CD14-positive monocyte (primary cell): ENCODE measurements at regions not wholly inside any gene's neighbourhood (a gene's known extent, or its start where the extent isn't known, plus 50 kb on each side); places are given as distances from the start of the nearest gene placed in this dataset.

Source experiments
- DNase-seq, 3 donors: peaks; one replicate each; pipeline ENCODE4 v3.0.0-alpha.2; 2011 to 2022
- H2AFZ ChIP-seq: 2 replicates; pipeline ENCODE4 v1.6.0; 2012; ENCODE audit warnings: mild to moderate bottlenecking, low read depth, low read length, inconsistent platforms; ENCODE audit not compliant: insufficient read depth, poor library complexity, severe bottlenecking
- H3K27ac ChIP-seq, 2 donors: 1 replicate in 1 of 2; 2 replicates in 1 of 2; pipeline ENCODE4 v1.5.1; 2012 to 2013; ENCODE audit warnings: low read length in 2 of 2, control low read depth in 1 of 2, inconsistent platforms in 1 of 2, low read depth in 1 of 2, mild to moderate bottlenecking in 1 of 2
- H3K27me3 ChIP-seq, 2 donors: one replicate each; pipeline versions ENCODE4 v1.6.0 to v1.6.1; 2011 to 2013; ENCODE audit warnings: low read length in 2 of 2; ENCODE audit not compliant: control insufficient read depth in 2 of 2, insufficient read depth in 2 of 2
- H3K36me3 ChIP-seq, 2 donors: replicated peaks in 1 of 2; 1 replicate in 1 of 2; 2 replicates in 1 of 2; pipeline versions ENCODE4 v1.5.1 to v1.6.1; 2012 to 2013; ENCODE audit warnings: low read length in 2 of 2, control low read depth in 1 of 2, inconsistent platforms in 1 of 2, mild to moderate bottlenecking in 1 of 2; ENCODE audit not compliant: insufficient read depth in 2 of 2, control insufficient read depth in 1 of 2
- H3K4me1 ChIP-seq, 2 donors: 1 replicate in 1 of 2; 2 replicates in 1 of 2; pipeline versions ENCODE4 v1.5.1 to v1.6.1; 2012 to 2013; ENCODE audit warnings: low read length in 2 of 2, control low read depth in 1 of 2, inconsistent platforms in 1 of 2, mild to moderate bottlenecking in 1 of 2, moderate library complexity in 1 of 2; ENCODE audit not compliant: insufficient read depth in 2 of 2, control insufficient read depth in 1 of 2
- H3K4me2 ChIP-seq: replicated peaks from 2 replicates; pipeline ENCODE3; 2012; ENCODE audit warnings: low read length, moderate library complexity, mild to moderate bottlenecking; ENCODE audit not compliant: poor library complexity, severe bottlenecking; ENCODE audit errors: extremely low read depth
- H3K4me3 ChIP-seq, 3 experiments: fragments of 200-600 bp in 1 of 3; sonication (generic) in 1 of 3; replicated peaks in 1 of 3; 1 replicate in 2 of 3; 2 replicates in 1 of 3; pipeline ENCODE4 v1.5.1; 2011 to 2013; ENCODE audit warnings: low read length in 3 of 3, mild to moderate bottlenecking in 3 of 3, control low read depth in 2 of 3, low read depth in 2 of 3, inconsistent platforms in 1 of 3, moderate library complexity in 1 of 3
- H3K79me2 ChIP-seq: 2 replicates; pipeline ENCODE4 v1.6.0; 2012; ENCODE audit warnings: mild to moderate bottlenecking, control low read depth, inconsistent platforms, low read length, moderate library complexity; ENCODE audit not compliant: insufficient read depth
- H3K9ac ChIP-seq: 2 replicates; pipeline ENCODE4 v1.6.0; 2017; ENCODE audit warnings: low read length, mild to moderate bottlenecking; ENCODE audit not compliant: insufficient read depth, poor library complexity, severe bottlenecking
- H3K9me3 ChIP-seq, 2 donors: replicated peaks in 1 of 2; 1 replicate in 1 of 2; 2 replicates in 1 of 2; pipeline versions ENCODE4 v1.5.1 to v1.6.1; 2012 to 2013; ENCODE audit warnings: low read length in 2 of 2, control low read depth in 1 of 2; ENCODE audit not compliant: control insufficient read depth in 1 of 2, insufficient read depth in 1 of 2
- H4K20me1 ChIP-seq: 2 replicates; pipeline ENCODE4 v1.6.0; 2012; ENCODE audit warnings: mild to moderate bottlenecking, low read length, control low read depth, moderate library complexity; ENCODE audit not compliant: insufficient read depth
- H3K27ac Mint-ChIP-seq, 7 donors: one replicate each; pipeline ENCODE4 v1.8.0; 2020; ENCODE audit warnings: mild to moderate bottlenecking in 7 of 7, mixed read lengths in 7 of 7, moderate library complexity in 6 of 7, inconsistent platforms in 2 of 7
- H3K27me3 Mint-ChIP-seq, 3 donors: one replicate each; pipeline ENCODE4 v1.8.0; 2021 to 2022; ENCODE audit warnings: low read depth in 3 of 3, mild to moderate bottlenecking in 3 of 3, mixed read lengths in 3 of 3, moderate library complexity in 3 of 3, inconsistent platforms in 1 of 3
- H3K36me3 Mint-ChIP-seq, 2 donors: one replicate each; pipeline ENCODE4 v1.8.0; 2020; ENCODE audit warnings: mixed read lengths in 2 of 2, inconsistent platforms in 1 of 2, mild to moderate bottlenecking in 1 of 2
- H3K4me1 Mint-ChIP-seq: one replicate; pipeline ENCODE4 v1.8.0; 2020; ENCODE audit warnings: mild to moderate bottlenecking, mixed read lengths
- H3K4me3 Mint-ChIP-seq, 2 donors: one replicate each; pipeline ENCODE4 v1.8.0; 2020; ENCODE audit warnings: mild to moderate bottlenecking in 2 of 2, mixed read lengths in 2 of 2, moderate library complexity in 1 of 2
- H3K9me3 Mint-ChIP-seq, 7 donors: one replicate each; pipeline ENCODE4 v1.8.0; 2020 to 2022; ENCODE audit warnings: mixed read lengths in 7 of 7, mild to moderate bottlenecking in 6 of 7, moderate library complexity in 6 of 7, inconsistent platforms in 2 of 7
- WGBS: methylation state at CpG from one replicate; pipeline ENCODE4 v1.1.5; 2013; ENCODE audit warnings: missing lambda C conversion rate; ENCODE audit not compliant: insufficient coverage; 5-methylcytosine and 5-hydroxymethylcytosine counted together
- intact Hi-C, 2 donors: fragments of 100-400 bp; cut with micrococcal nuclease; formaldehyde crosslinking; loops; one replicate each; pipeline versions ENCODE4 v1.15.0 to v1.15.1; 2023
- TF ChIP-seq, protein P1 (sequence below): fragments of 200-600 bp; IDR thresholded peaks from one replicate; pipeline ENCODE4 v1.8.0; 2022; ENCODE audit warnings: antibody characterized with exemption, mild to moderate bottlenecking

DNA sequence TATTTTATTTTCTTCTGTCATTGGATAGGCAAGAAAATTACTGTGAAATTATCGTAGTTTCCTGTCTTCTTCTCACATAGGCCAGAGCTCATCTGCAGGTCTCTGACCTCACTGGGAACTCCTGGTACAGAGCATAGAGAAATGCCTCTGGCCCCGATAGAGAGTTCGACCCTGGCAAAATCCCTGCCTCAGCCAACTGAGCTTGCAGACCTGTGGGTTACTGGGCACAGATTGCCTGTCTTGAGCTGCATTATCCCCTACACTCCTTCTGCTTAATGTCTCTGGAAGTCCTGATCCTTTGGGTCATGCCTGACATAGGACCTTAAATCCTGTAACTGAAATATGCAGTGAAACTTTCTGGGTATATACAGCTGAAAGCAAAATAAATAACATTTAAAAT lies 439.3 kb upstream of the CTNND2 start:
- Mint-ChIP-seq H3K36me3 (no peaks in the 10 kb centered on the region), H3K4me3 (no peak overlapping the region), H3K27me3 (peaks cover 0 to 2% (median 0%) of the 10 kb centered on the region in 3 donors), H3K9me3 (peaks cover 0 to 14% (median 4%) of the 10 kb centered on the region in 7 donors), H3K27ac (no peak overlapping the region), H3K4me1 (no peaks in the 10 kb centered on the region)
- no peak for DNase-seq
- Histone ChIP-seq H3K36me3 (no peaks in the 10 kb centered on the region), H3K79me2 (no peaks in the 10 kb centered on the region), H4K20me1 (no peaks in the 10 kb centered on the region), H2AFZ (no peak overlapping the region), H3K4me2 (no peak overlapping the region), H3K27me3 (no peaks in the 10 kb centered on the region), H3K27ac (no peak overlapping the region), H3K4me1 (no peaks in the 10 kb centered on the region), H3K9ac (no peak overlapping the region), H3K4me3 (no peak overlapping the region), H3K9me3 (peaks cover 0 to 11% of the 10 kb centered on the region in 2 donors)
- 60% methylated on average over 2 of the region's 3 CpGs for WGBS
- TF ChIP-seq, protein P1, sequence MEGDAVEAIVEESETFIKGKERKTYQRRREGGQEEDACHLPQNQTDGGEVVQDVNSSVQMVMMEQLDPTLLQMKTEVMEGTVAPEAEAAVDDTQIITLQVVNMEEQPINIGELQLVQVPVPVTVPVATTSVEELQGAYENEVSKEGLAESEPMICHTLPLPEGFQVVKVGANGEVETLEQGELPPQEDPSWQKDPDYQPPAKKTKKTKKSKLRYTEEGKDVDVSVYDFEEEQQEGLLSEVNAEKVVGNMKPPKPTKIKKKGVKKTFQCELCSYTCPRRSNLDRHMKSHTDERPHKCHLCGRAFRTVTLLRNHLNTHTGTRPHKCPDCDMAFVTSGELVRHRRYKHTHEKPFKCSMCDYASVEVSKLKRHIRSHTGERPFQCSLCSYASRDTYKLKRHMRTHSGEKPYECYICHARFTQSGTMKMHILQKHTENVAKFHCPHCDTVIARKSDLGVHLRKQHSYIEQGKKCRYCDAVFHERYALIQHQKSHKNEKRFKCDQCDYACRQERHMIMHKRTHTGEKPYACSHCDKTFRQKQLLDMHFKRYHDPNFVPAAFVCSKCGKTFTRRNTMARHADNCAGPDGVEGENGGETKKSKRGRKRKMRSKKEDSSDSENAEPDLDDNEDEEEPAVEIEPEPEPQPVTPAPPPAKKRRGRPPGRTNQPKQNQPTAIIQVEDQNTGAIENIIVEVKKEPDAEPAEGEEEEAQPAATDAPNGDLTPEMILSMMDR: no peak
- intact Hi-C loops: no loop called here

DNA sequence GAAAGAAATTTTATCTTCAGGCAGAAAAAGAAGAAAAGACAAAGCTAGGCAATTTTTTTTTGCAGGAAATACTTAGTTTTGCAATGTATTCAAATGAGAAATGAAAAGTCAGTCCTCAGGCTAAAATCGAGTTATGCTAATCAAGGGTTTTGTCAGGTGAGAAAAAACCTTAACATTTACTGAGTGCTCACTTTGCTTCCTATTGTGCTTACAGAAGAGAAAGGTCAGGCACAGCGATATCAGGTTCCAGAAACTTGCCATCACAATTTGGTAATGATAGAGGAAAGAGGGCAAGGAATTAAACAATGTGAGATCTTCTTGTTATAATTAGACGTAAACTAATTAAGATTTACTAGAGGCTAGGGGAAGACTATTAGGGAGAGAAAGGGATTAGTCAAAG lies 431.7 kb upstream of the CTNND2 start:
- Mint-ChIP-seq H3K9me3 (peaks cover 0 to 12% (median 6%) of the 10 kb centered on the region in 7 donors), H3K4me3 (no peak overlapping the region), H3K27ac (no peak overlapping the region), H3K36me3 (no peaks in the 10 kb centered on the region), H3K27me3 (peaks cover 0 to 2% (median 0%) of the 10 kb centered on the region in 3 donors), H3K4me1 (no peaks in the 10 kb centered on the region)
- no peaks in the 10 kb centered on the region for H4K20me1 ChIP-seq
- TF ChIP-seq, protein P1: no peak
- H3K4me1 ChIP-seq: no peaks in the 10 kb centered on the region
- no CpG with 5 or more reads among the region's 3 CpGs for WGBS
- H3K4me2 ChIP-seq: no peak overlapping the region
- no peak overlapping the region for H3K4me3 ChIP-seq
- intact Hi-C loops: no loop called here
- no peaks in the 10 kb centered on the region for H3K27me3 ChIP-seq
- no peak for DNase-seq
- H3K27ac ChIP-seq: no peak overlapping the region
- H3K79me2 ChIP-seq: no peaks in the 10 kb centered on the region
- H3K9me3 ChIP-seq: peaks cover 3 to 8% of the 10 kb centered on the region in 2 donors
- H2AFZ ChIP-seq: no peak overlapping the region
- no peak overlapping the region for H3K9ac ChIP-seq
- no peaks in the 10 kb centered on the region for H3K36me3 ChIP-seq
